Ascending aorta (tissue), 2 donors: ENCODE measurements at regions not wholly inside any gene's neighbourhood (a gene's known extent, or its start where the extent isn't known, plus 50 kb on each side); places are given as distances from the start of the nearest gene placed in this dataset.
"Not testable (repeated sequence)": the region's sequence is repeated elsewhere in the genome, so short reads cannot be mapped to it uniquely, and the experiment has no call there.

Experiments
- DNase-seq, 2 donors: peaks; one replicate each; pipeline ENCODE4 v3.0.0-alpha.2; 2019; ENCODE audit warnings: low spot score in 2 of 2
- H3K27ac ChIP-seq, 2 donors: fragments of 200-600 bp; sonication (generic); one replicate each; pipeline ENCODE4 v1.5.1; 2016 to 2017; ENCODE audit warnings: mild to moderate bottlenecking in 1 of 2
- H3K27me3 ChIP-seq: fragments of 200-600 bp; sonication (generic); one replicate; pipeline ENCODE4 v1.5.1; 2017
- H3K36me3 ChIP-seq, 2 donors: fragments of 200-600 bp; sonication (generic); one replicate each; pipeline ENCODE4 v1.5.1; 2016
- H3K4me1 ChIP-seq, 2 donors: fragments of 200-600 bp; sonication (generic); one replicate each; pipeline ENCODE4 v1.5.1; 2016 to 2017; ENCODE audit warnings: mild to moderate bottlenecking in 1 of 2
- H3K4me3 ChIP-seq, 2 donors: fragments of 200-600 bp; sonication (generic); one replicate each; pipeline ENCODE4 v1.5.1; 2016 to 2017; ENCODE audit warnings: mild to moderate bottlenecking in 1 of 2
- H3K9me3 ChIP-seq, 2 donors: fragments of 200-600 bp; sonication (generic); one replicate each; pipeline ENCODE4 v1.5.1; 2016
- intact Hi-C: fragments of 100-400 bp; cut with DNase I; formaldehyde crosslinking; loops from one replicate; pipeline ENCODE4 v1.15.1; 2023
- TF ChIP-seq, protein P1 (sequence below), 3 experiments: fragments of 200-600 bp in 2 of 3; fragments of 450-650 bp in 1 of 3; sonication (generic) in 2 of 3; IDR thresholded peaks; one replicate each; pipeline ENCODE4 v1.5.1; 2016 to 2019; ENCODE audit warnings: antibody characterized with exemption in 3 of 3, mild to moderate bottlenecking in 1 of 3, moderate library complexity in 1 of 3

DNA sequence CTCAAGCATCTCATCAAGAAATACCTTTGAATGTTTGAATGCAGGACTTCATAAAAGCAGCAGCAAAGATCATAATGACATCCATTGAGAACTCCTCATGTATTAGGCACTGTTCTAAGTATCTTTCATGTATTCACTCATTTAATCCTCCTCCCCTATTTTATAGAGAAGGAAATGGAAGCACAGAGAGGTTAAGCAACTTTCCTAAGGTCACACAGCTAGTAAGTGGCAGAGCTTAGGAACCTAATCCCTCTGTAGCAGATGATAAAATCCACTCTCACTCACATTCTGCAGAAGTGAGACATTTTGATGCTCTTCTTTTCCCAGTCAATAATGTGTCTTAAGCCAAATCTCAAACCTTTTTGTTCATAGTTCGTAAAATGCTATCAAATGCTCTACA, 350.8 kb upstream of the C16orf82 start:
- DNase-seq = no peak
- H3K4me1 ChIP-seq = no peaks in the 10 kb centered on the region
- H3K27ac ChIP-seq = no peak overlapping the region
- H3K9me3 ChIP-seq = no peaks in the 10 kb centered on the region
- intact Hi-C loops = no loop called here
- no peaks in the 10 kb centered on the region for H3K27me3 ChIP-seq
- H3K4me3 ChIP-seq = no peak overlapping the region
- H3K36me3 ChIP-seq = no peaks in the 10 kb centered on the region
- TF ChIP-seq, protein P1, sequence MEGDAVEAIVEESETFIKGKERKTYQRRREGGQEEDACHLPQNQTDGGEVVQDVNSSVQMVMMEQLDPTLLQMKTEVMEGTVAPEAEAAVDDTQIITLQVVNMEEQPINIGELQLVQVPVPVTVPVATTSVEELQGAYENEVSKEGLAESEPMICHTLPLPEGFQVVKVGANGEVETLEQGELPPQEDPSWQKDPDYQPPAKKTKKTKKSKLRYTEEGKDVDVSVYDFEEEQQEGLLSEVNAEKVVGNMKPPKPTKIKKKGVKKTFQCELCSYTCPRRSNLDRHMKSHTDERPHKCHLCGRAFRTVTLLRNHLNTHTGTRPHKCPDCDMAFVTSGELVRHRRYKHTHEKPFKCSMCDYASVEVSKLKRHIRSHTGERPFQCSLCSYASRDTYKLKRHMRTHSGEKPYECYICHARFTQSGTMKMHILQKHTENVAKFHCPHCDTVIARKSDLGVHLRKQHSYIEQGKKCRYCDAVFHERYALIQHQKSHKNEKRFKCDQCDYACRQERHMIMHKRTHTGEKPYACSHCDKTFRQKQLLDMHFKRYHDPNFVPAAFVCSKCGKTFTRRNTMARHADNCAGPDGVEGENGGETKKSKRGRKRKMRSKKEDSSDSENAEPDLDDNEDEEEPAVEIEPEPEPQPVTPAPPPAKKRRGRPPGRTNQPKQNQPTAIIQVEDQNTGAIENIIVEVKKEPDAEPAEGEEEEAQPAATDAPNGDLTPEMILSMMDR (IDR thresholded peaks at IDR 0.05) = no peak

DNA sequence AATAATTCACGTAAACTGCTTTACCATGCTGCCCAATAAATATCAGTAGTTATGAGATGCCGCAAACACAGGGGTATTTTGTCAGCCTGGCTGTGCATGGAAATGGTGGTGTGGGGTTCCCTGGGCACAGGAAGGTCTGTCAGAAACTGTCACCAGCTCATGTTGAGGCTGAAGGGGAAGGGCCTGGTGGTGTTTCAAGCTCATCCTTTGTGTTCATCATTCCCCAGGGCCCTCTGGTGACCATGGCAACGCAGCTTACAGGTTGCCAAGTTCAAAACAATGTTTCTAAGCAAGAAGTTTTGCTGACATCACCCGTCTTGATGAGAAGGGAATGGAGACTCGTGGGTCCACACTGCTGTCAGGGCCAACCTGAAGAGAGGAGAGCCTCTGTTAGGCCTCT, 348.9 kb upstream of the C16orf82 start:
- Histone ChIP-seq H3K36me3 (no peaks in the 10 kb centered on the region), H3K4me3 (no peak overlapping the region), H3K27ac (no peak overlapping the region), H3K9me3 (no peaks in the 10 kb centered on the region), H3K27me3 (no peaks in the 10 kb centered on the region), H3K4me1 (no peaks in the 10 kb centered on the region)
- DNase-seq = no peak
- TF ChIP-seq, protein P1 (IDR thresholded peaks at IDR 0.05) = no peak
- intact Hi-C loops = no loop called here

DNA sequence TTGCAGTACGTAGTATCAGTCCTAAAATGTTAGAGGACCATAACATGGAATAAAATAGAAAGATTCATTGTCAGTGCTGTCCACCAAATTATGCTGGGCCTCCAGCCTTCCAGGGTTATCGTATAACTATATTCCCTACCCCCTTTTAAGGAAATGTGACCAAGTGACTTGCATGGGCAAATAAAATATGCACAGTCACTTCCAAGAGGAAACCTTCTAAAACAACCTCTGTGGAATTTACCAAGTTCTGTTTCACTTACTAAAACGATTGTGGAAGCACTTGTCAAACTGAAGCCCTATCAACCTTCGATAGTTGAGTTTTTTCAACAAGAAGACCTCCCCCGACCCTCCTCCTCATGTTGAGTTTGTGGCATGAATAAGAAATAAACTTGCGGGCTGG, 345.4 kb upstream of the C16orf82 start:
- H3K4me1 ChIP-seq = no peaks in the 10 kb centered on the region
- DNase-seq = no peak
- H3K27ac ChIP-seq = no peak overlapping the region
- TF ChIP-seq, protein P1 (IDR thresholded peaks at IDR 0.05) = no peak
- H3K36me3 ChIP-seq = no peaks in the 10 kb centered on the region
- no peaks in the 10 kb centered on the region for H3K27me3 ChIP-seq
- H3K4me3 ChIP-seq = no peak overlapping the region
- intact Hi-C loops = loop anchor here (10.0 kb wide), 1 partner anchor 66 kb away; no protein-coding TSS in a partner anchor
- H3K9me3 ChIP-seq = no peaks in the 10 kb centered on the region

DNA sequence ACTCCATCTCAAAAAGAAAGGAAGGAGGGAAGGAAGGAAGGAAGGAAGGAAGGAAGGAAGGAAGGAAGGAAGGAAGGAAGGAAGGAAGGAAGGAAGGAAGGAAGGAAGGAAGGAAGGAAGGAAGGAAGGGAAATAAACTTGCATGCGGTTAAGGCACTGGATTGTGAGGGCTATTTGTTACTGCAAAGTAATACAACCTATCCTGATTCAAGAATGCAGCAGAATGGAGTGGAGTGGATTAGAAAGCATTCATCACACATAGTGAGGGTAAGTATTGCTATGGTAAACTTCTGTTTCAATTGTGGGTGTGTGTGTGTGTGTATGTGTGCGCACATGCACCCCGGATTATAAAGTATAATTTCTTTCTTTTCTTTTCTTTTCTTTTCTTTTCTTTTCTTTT, 344.8 kb upstream of the C16orf82 start:
- not testable (repeated sequence) for H3K4me3 ChIP-seq, H3K27ac ChIP-seq, H3K4me1 ChIP-seq, H3K9me3 ChIP-seq, H3K36me3 ChIP-seq, DNase-seq, H3K27me3 ChIP-seq
- intact Hi-C loops = loop anchor here (10.0 kb wide), 1 partner anchor 67 kb away; no protein-coding TSS in a partner anchor

DNA sequence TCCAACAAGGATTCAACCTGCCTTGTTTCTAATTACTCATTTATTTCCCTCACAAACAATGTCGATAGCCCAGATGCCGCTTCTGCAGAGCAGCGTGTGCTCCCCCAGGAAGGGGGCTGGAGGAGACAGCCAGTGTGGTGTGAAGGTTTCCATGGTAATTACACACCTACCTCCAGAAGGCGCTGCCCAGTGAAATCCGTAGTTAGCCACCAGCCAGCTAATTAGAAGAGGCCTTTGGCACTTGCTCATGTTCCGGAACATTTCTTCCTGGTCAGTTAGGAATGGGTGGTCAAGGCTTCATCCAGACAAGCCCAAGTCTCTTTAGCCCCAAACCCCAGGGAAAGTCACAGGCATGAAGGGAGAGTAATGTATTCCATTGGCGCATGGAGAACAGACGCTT, 342.5 kb upstream of the C16orf82 start:
- no peaks in the 10 kb centered on the region for H3K9me3 ChIP-seq
- TF ChIP-seq, protein P1 (IDR thresholded peaks at IDR 0.05) = no peak
- no peaks in the 10 kb centered on the region for H3K4me1 ChIP-seq
- DNase-seq = no peak
- H3K36me3 ChIP-seq = no peaks in the 10 kb centered on the region
- H3K27me3 ChIP-seq = no peaks in the 10 kb centered on the region
- H3K4me3 ChIP-seq = no peak overlapping the region
- intact Hi-C loops = loop anchor here (10.0 kb wide), 1 partner anchor 69 kb away; no protein-coding TSS in a partner anchor
- H3K27ac ChIP-seq = no peak overlapping the region

DNA sequence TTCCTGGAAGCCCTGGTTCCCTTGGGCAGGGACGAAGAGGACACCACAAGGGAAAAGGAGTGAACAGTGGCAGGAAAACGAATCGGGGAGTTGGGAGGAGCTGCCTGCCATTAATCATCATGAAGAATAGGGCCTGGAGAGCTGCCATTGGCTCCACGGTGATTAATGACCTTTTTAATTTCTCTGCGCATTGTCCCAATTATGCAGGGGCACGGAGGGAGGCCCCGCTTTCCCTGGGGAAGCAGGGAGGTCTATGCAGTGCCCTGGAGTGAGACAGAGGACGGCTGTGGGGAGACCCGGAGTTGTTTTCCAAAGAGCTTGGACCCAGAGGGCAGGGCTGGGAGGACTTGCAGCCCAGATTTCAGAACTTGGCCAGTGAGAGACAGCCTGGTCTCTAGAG, 338.9 kb upstream of the C16orf82 start:
- no peaks in the 10 kb centered on the region for H3K27me3 ChIP-seq
- no peak for DNase-seq
- TF ChIP-seq, protein P1 (IDR thresholded peaks at IDR 0.05) = no peak
- no peaks in the 10 kb centered on the region for H3K4me1 ChIP-seq
- no peak overlapping the region for H3K4me3 ChIP-seq
- H3K27ac ChIP-seq = no peak overlapping the region
- H3K36me3 ChIP-seq = no peaks in the 10 kb centered on the region
- H3K9me3 ChIP-seq = no peaks in the 10 kb centered on the region
- intact Hi-C loops = loop anchor here (10.0 kb wide), 1 partner anchor 73 kb away; no protein-coding TSS in a partner anchor
